Middle frontal gyrus (tissue), 1 donor: ENCODE measurements at regions not wholly inside any gene's neighbourhood (a gene's known extent, or its start where the extent isn't known, plus 50 kb on each side); places are given as distances from the start of the nearest gene placed in this dataset.

Experiments used
- DNase-seq: peaks from one replicate; pipeline ENCODE4 v3.0.0-alpha.2; 2015; ENCODE audit warnings: low spot score; ENCODE audit errors: extremely low spot score

- no peak for DNase-seq
These were observed 62.8 kb upstream of the BLID start for GRCh38 chr11:122178795-122179194.

- no peak for DNase-seq
These were observed 61.2 kb upstream of the BLID start for GRCh38 chr11:122177238-122177637.

GRCh38 chr11:122176651-122177050, 60.6 kb upstream of the BLID start:
- no peak for DNase-seq

GRCh38 chr11:122175306-122175705, 59.3 kb upstream of the BLID start:
- DNase-seq, result no peak

- DNase-seq, result no peak
These were observed 57.6 kb upstream of the BLID start for GRCh38 chr11:122173587-122173986.

GRCh38 chr11:122173074-122173450, 57.0 kb upstream of the BLID start:
- no peak for DNase-seq

- DNase-seq, result no peak
These were observed 56.5 kb upstream of the BLID start for GRCh38 chr11:122172352-122173073.

- DNase-seq, result no peak
These were observed 54.9 kb upstream of the BLID start for GRCh38 chr11:122170815-122171475.

GRCh38 chr11:122168218-122168617, 52.2 kb upstream of the BLID start:
- DNase-seq, result no peak

GRCh38 chr11:122167100-122167499, 51.1 kb upstream of the BLID start:
- no peak for DNase-seq

GRCh38 chr11:122165607-122166371, 49.8 kb upstream of the BLID start:
- no peak for DNase-seq
